ENCODE measurements at regions not wholly inside any gene's neighbourhood (a gene's known extent, or its start where the extent isn't known, plus 50 kb on each side); places are given as distances from the start of the nearest gene placed in this dataset.
"Not testable (repeated sequence)": the region's sequence is repeated elsewhere in the genome, so short reads cannot be mapped to it uniquely, and the experiment has no call there.

DNA sequence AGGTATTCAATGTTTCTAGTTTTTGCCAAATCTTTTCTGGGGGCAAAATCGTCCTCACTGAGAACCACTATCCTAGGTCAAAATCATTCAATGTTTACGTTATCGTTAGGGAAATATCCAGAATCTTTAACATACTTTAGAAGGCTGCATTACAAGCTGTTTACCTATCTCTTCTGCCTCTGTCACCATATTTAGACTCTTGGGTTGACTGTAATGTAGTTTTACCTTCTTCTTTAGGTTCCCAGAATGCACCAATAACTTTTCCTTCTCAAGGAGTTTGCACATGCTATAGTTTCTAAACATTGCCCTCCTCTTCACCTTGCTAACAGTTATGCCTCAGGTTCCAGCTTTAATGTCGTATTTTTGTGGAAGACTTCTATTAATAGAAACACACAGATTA lies 1185.5 kb upstream of the ADGRB3 start:
- no peak for TF ChIP-seq EZH2phosphoT487 (IDR thresholded peaks at IDR 0.05; ENCODE audit: low read depth)
- TF ChIP-seq, protein P1, sequence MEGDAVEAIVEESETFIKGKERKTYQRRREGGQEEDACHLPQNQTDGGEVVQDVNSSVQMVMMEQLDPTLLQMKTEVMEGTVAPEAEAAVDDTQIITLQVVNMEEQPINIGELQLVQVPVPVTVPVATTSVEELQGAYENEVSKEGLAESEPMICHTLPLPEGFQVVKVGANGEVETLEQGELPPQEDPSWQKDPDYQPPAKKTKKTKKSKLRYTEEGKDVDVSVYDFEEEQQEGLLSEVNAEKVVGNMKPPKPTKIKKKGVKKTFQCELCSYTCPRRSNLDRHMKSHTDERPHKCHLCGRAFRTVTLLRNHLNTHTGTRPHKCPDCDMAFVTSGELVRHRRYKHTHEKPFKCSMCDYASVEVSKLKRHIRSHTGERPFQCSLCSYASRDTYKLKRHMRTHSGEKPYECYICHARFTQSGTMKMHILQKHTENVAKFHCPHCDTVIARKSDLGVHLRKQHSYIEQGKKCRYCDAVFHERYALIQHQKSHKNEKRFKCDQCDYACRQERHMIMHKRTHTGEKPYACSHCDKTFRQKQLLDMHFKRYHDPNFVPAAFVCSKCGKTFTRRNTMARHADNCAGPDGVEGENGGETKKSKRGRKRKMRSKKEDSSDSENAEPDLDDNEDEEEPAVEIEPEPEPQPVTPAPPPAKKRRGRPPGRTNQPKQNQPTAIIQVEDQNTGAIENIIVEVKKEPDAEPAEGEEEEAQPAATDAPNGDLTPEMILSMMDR (IDR thresholded peaks at IDR 0.05; ENCODE audit: low read depth, low read length): no peak
- H3K4me2 ChIP-seq (ENCODE audit: low read length): no peak overlapping the region
- no peaks in the 10 kb centered on the region for H3K79me2 ChIP-seq (ENCODE audit: low read length)
- H3K27ac ChIP-seq (ENCODE audit: low read length): no peak overlapping the region
- no peaks in the 10 kb centered on the region for H3K9me3 ChIP-seq (ENCODE audit: insufficient read depth, low read length)
- H3K9ac ChIP-seq (ENCODE audit: low read length): no peak overlapping the region
- no peaks in the 10 kb centered on the region for H4K20me1 ChIP-seq (ENCODE audit: insufficient read depth, low read length)
- no peak overlapping the region for H3K4me3 ChIP-seq (ENCODE audit: low read length)
- no peak overlapping the region for H2AFZ ChIP-seq (ENCODE audit: low read depth, low read length)
- peaks cover 6% of the 10 kb centered on the region for H3K4me1 ChIP-seq (ENCODE audit: low read length)
- no peaks in the 10 kb centered on the region for H3K36me3 ChIP-seq (replicated peaks; ENCODE audit: low read depth, low read length)
- H3K27me3 ChIP-seq (ENCODE audit: low read depth, low read length): no peaks in the 10 kb centered on the region

DNA sequence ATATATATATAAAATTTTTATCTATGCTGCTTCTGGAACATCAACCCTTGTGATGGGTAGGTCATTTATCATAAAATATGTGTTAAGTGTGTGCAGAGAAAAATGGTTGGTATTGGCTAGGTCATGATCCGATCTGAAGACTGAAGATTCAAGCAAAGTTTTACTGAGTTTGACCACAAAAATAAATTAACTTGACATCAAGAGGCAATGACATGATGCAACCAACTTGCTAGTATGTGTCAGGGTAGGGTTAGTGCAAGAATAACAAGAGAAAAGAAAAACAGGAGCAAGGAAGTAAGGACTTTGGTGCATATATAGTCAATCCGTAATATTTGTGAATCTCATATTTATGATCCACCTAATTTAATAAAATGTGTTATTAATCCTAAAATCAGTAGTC lies 1202.0 kb upstream of the ADGRB3 start:
- Histone ChIP-seq H2AFZ (ENCODE audit: low read depth, low read length) (no peak overlapping the region), H3K27ac (ENCODE audit: low read length) (no peak overlapping the region), H3K79me2 (ENCODE audit: low read length) (no peaks in the 10 kb centered on the region), H3K4me3 (ENCODE audit: low read length) (no peak overlapping the region), H3K27me3 (ENCODE audit: low read depth, low read length) (no peaks in the 10 kb centered on the region), H3K4me2 (ENCODE audit: low read length) (no peak overlapping the region), H3K4me1 (ENCODE audit: low read length) (no peaks in the 10 kb centered on the region), H3K36me3 (replicated peaks; ENCODE audit: low read depth, low read length) (no peaks in the 10 kb centered on the region), H4K20me1 (ENCODE audit: insufficient read depth, low read length) (no peaks in the 10 kb centered on the region), H3K9me3 (ENCODE audit: insufficient read depth, low read length) (no peaks in the 10 kb centered on the region), H3K9ac (ENCODE audit: low read length) (no peak overlapping the region)
- TF ChIP-seq, protein P1 (IDR thresholded peaks at IDR 0.05; ENCODE audit: low read depth, low read length): no peak
- TF ChIP-seq EZH2phosphoT487 (IDR thresholded peaks at IDR 0.05; ENCODE audit: low read depth): no peak

DNA sequence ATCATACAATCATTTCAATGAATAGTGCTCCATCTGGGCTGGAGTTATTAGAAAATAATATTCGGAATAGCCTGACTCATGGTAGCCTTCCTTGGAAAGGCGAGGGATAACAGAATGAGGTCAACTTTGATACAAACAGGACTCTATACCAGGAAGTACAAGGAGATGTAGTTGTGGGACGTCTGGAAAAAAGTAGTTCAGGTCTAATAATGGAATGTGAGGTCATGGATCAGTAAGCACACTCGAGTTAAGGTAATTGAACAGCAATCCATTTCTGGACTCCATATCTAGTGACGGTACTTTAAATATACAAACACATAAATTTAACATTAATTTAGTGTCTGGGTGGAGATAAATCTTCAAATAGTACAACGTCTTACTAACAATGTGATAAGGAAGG lies 1204.0 kb upstream of the ADGRB3 start:
- H3K4me1 ChIP-seq (ENCODE audit: low read length): no peaks in the 10 kb centered on the region
- H3K9me3 ChIP-seq (ENCODE audit: insufficient read depth, low read length): no peaks in the 10 kb centered on the region
- no peak overlapping the region; the same call in 1 of the 2 replicates for H2AFZ ChIP-seq (ENCODE audit: low read depth, low read length)
- no peaks in the 10 kb centered on the region for H3K79me2 ChIP-seq (ENCODE audit: low read length)
- no peaks in the 10 kb centered on the region for H3K36me3 ChIP-seq (replicated peaks; ENCODE audit: low read depth, low read length)
- no peak overlapping the region for H3K4me3 ChIP-seq (ENCODE audit: low read length)
- H4K20me1 ChIP-seq (ENCODE audit: insufficient read depth, low read length): no peaks in the 10 kb centered on the region
- H3K27ac ChIP-seq (ENCODE audit: low read length): no peak overlapping the region
- H3K9ac ChIP-seq (ENCODE audit: low read length): no peak overlapping the region
- H3K4me2 ChIP-seq (ENCODE audit: low read length): no peak overlapping the region
- no peak for TF ChIP-seq EZH2phosphoT487 (IDR thresholded peaks at IDR 0.05; ENCODE audit: low read depth)
- TF ChIP-seq, protein P1 (IDR thresholded peaks at IDR 0.05; ENCODE audit: low read depth, low read length): no peak
- no peaks in the 10 kb centered on the region for H3K27me3 ChIP-seq (ENCODE audit: low read depth, low read length)

DNA sequence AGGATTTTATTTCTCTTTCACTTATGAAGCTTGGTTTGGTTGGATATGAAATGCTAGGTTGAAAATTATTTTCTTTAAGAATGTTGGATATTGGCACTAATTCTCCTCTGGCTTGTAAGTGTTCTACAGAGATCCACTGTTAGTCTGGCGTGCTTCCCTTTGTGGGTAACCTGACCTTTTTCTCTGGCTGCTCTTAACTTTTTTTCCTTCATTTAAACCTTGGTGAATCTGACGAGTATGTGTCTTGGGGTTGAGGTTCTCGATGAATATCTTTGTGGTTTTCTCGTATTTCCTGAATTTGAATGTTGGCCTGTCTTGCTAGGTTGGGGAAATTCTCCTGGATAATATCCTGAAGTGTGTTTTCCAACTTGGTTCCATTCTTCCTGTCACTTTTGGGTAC lies 1208.4 kb upstream of the ADGRB3 start:
- not testable (repeated sequence) for H3K79me2 ChIP-seq (ENCODE audit: low read length); H3K4me1 ChIP-seq (ENCODE audit: low read length); H2AFZ ChIP-seq (ENCODE audit: low read depth, low read length); H3K27ac ChIP-seq (ENCODE audit: low read length); H3K9ac ChIP-seq (ENCODE audit: low read length); H3K4me3 ChIP-seq (ENCODE audit: low read length); H3K9me3 ChIP-seq (ENCODE audit: insufficient read depth, low read length); H3K4me2 ChIP-seq (ENCODE audit: low read length); H3K36me3 ChIP-seq (replicated peaks; ENCODE audit: low read depth, low read length); H4K20me1 ChIP-seq (ENCODE audit: insufficient read depth, low read length); H3K27me3 ChIP-seq (ENCODE audit: low read depth, low read length)

DNA sequence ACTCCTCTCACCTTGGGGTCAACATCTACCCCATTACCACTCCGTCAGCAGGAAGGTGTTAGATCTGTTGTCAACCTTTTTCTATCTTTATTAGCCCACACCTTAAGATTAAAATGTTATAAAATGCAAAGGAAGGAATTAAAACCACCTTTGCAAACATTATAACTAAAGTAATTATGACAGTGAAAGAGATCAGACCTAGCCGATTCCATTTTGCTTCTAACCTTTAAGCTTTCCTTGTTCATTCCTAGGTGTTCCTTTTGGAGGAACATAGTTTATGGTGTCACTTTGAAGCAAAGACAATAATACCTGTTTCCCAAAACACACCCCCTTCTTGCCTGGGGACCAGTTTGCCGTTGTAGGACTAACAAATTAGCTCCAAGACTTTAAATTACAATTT lies 1223.0 kb upstream of the ADGRB3 start:
- TF ChIP-seq, protein P1 (IDR thresholded peaks at IDR 0.05; ENCODE audit: low read depth, low read length): no peak
- Histone ChIP-seq H3K36me3 (replicated peaks; ENCODE audit: low read depth, low read length) (no peaks in the 10 kb centered on the region), H3K4me2 (ENCODE audit: low read length) (no peak overlapping the region), H2AFZ (ENCODE audit: low read depth, low read length) (0 out of 2 replicates have a peak overlapping the region, but pooled peaks have one; percentile 3), H3K9me3 (ENCODE audit: insufficient read depth, low read length) (no peaks in the 10 kb centered on the region), H3K4me3 (ENCODE audit: low read length) (no peak overlapping the region), H4K20me1 (ENCODE audit: insufficient read depth, low read length) (no peaks in the 10 kb centered on the region), H3K27ac (ENCODE audit: low read length) (no peak overlapping the region), H3K27me3 (ENCODE audit: low read depth, low read length) (no peaks in the 10 kb centered on the region), H3K4me1 (ENCODE audit: low read length) (no peaks in the 10 kb centered on the region), H3K9ac (ENCODE audit: low read length) (no peak overlapping the region), H3K79me2 (ENCODE audit: low read length) (no peaks in the 10 kb centered on the region)
